ENCODE measurements at regions not wholly inside any gene's neighbourhood (a gene's known extent, or its start where the extent isn't known, plus 50 kb on each side); places are given as distances from the start of the nearest gene placed in this dataset.
A peak's percentile ranks its signal among the peaks of the same experiment; 100 is the strongest.

DNA sequence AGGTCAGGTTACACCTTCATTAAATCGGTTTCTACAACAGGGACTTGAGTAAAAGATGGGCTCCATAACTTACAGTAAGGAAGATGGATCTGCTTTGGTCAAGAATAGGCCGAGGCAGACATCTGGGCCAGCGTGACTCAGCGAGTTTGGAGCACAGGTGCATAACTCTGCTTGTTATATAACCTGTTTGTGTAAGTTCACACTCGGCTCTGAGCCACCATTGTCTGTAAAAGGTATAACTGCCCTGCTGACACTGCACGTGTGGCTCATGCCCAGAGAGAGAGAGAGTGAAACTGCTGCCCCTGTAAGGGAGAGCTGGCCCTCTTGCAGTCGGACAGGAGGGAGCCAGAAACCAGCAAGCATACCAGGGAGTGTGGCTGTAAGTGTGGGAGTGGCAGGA is 737.9 kb upstream of the SLC35B3 start:
- Histone ChIP-seq H3K27ac (ENCODE audit: low read depth, low read length) (no peak overlapping the region), H3K4me3 (ENCODE audit: low read depth, low read length) (no peak overlapping the region), H3K27me3 (ENCODE audit: control insufficient read depth, insufficient read depth, low read length) (no peaks in the 10 kb centered on the region), H3K36me3 (ENCODE audit: control insufficient read depth, insufficient read depth, low read length) (no peaks in the 10 kb centered on the region), H3K9me3 (ENCODE audit: control insufficient read depth, insufficient read depth, low read length) (no peaks in the 10 kb centered on the region), H3K4me1 (ENCODE audit: control insufficient read depth, insufficient read depth, low read length) (no peaks in the 10 kb centered on the region)
- DNase-seq (ENCODE audit: low read depth in 4 of 6, low spot score in 6 of 6) = no peak
- WGBS (ENCODE audit: insufficient coverage) = 90% methylated on average over 7 of the region's 7 CpGs

GRCh38 chr6:9172096-9172495 is 736.8 kb upstream of the SLC35B3 start:
- H3K27ac ChIP-seq (ENCODE audit: low read depth, low read length) = no peak overlapping the region
- H3K9me3 ChIP-seq (ENCODE audit: control insufficient read depth, insufficient read depth, low read length) = no peaks in the 10 kb centered on the region
- no peaks in the 10 kb centered on the region for H3K27me3 ChIP-seq (ENCODE audit: control insufficient read depth, insufficient read depth, low read length)
- H3K36me3 ChIP-seq (ENCODE audit: control insufficient read depth, insufficient read depth, low read length) = no peaks in the 10 kb centered on the region
- H3K4me3 ChIP-seq (ENCODE audit: low read depth, low read length) = no peak overlapping the region
- H3K4me1 ChIP-seq (ENCODE audit: control insufficient read depth, insufficient read depth, low read length) = no peaks in the 10 kb centered on the region
- WGBS (ENCODE audit: insufficient coverage) = 80% methylated on average over 1 of the region's 1 CpG
- no peak for DNase-seq (ENCODE audit: low read depth in 4 of 6, low spot score in 6 of 6)

DNA sequence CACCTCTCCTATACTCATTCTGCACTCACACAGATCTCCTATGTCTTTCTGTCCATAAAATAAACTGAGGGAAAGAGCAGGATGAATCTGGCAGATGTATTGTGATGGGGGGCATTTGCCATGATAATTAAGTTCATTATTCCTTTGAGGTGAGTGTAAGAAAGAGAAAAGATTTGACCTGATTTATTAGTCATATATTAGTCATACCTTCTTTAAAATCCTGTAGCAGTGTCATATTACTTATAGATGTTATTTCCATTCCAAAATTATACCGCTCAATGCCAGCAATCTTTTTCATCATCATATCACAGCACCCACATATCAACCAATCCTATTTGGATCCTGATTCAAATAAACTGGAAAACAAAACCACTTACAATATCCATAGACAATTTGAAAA is 733.3 kb upstream of the SLC35B3 start:
- DNase-seq (ENCODE audit: low read depth in 4 of 6, low spot score in 6 of 6) = no peak
- Histone ChIP-seq H3K4me1 (ENCODE audit: control insufficient read depth, insufficient read depth, low read length) (no peaks in the 10 kb centered on the region), H3K4me3 (ENCODE audit: low read depth, low read length) (no peak overlapping the region), H3K27ac (ENCODE audit: low read depth, low read length) (no peak overlapping the region), H3K9me3 (ENCODE audit: control insufficient read depth, insufficient read depth, low read length) (peaks cover 2% of the 10 kb centered on the region), H3K36me3 (ENCODE audit: control insufficient read depth, insufficient read depth, low read length) (no peaks in the 10 kb centered on the region), H3K27me3 (ENCODE audit: control insufficient read depth, insufficient read depth, low read length) (no peaks in the 10 kb centered on the region)
- no CpG with 5 or more reads among the region's 1 CpG for WGBS (ENCODE audit: insufficient coverage)

- H3K4me1 ChIP-seq (ENCODE audit: control insufficient read depth, insufficient read depth, low read length) = no peaks in the 10 kb centered on the region
- H3K27ac ChIP-seq (ENCODE audit: low read depth, low read length) = no peak overlapping the region
- no peak overlapping the region for H3K4me3 ChIP-seq (ENCODE audit: low read depth, low read length)
- peaks cover 3% of the 10 kb centered on the region for H3K9me3 ChIP-seq (ENCODE audit: control insufficient read depth, insufficient read depth, low read length)
- no peaks in the 10 kb centered on the region for H3K27me3 ChIP-seq (ENCODE audit: control insufficient read depth, insufficient read depth, low read length)
- H3K36me3 ChIP-seq (ENCODE audit: control insufficient read depth, insufficient read depth, low read length) = no peaks in the 10 kb centered on the region
- no peak for DNase-seq (ENCODE audit: low read depth in 4 of 6, low spot score in 6 of 6)
These were observed 726.4 kb upstream of the SLC35B3 start for GRCh38 chr6:9161731-9162130.

GRCh38 chr6:9159051-9159450 is 723.7 kb upstream of the SLC35B3 start:
- Histone ChIP-seq H3K4me3 (ENCODE audit: low read depth, low read length) (no peak overlapping the region), H3K36me3 (ENCODE audit: control insufficient read depth, insufficient read depth, low read length) (no peaks in the 10 kb centered on the region), H3K9me3 (ENCODE audit: control insufficient read depth, insufficient read depth, low read length) (peaks cover 3% of the 10 kb centered on the region), H3K27ac (ENCODE audit: low read depth, low read length) (no peak overlapping the region), H3K27me3 (ENCODE audit: control insufficient read depth, insufficient read depth, low read length) (no peaks in the 10 kb centered on the region), H3K4me1 (ENCODE audit: control insufficient read depth, insufficient read depth, low read length) (no peaks in the 10 kb centered on the region)
- DNase-seq (ENCODE audit: low read depth in 4 of 6, low spot score in 6 of 6) = no peak
- no CpG with 5 or more reads among the region's 3 CpGs for WGBS (ENCODE audit: insufficient coverage)

- Histone ChIP-seq H3K4me1 (ENCODE audit: control insufficient read depth, insufficient read depth, low read length) (no peaks in the 10 kb centered on the region), H3K36me3 (ENCODE audit: control insufficient read depth, insufficient read depth, low read length) (no peaks in the 10 kb centered on the region), H3K4me3 (ENCODE audit: low read depth, low read length) (no peak overlapping the region), H3K9me3 (ENCODE audit: control insufficient read depth, insufficient read depth, low read length) (no peaks in the 10 kb centered on the region), H3K27ac (ENCODE audit: low read depth, low read length) (no peak overlapping the region), H3K27me3 (ENCODE audit: control insufficient read depth, insufficient read depth, low read length) (no peaks in the 10 kb centered on the region)
- WGBS (ENCODE audit: insufficient coverage) = 61% methylated on average over 3 of the region's 3 CpGs
- DNase-seq (ENCODE audit: low read depth in 4 of 6, low spot score in 6 of 6) = no peak
These were observed 720.5 kb upstream of the SLC35B3 start for GRCh38 chr6:9155836-9156235.

DNA sequence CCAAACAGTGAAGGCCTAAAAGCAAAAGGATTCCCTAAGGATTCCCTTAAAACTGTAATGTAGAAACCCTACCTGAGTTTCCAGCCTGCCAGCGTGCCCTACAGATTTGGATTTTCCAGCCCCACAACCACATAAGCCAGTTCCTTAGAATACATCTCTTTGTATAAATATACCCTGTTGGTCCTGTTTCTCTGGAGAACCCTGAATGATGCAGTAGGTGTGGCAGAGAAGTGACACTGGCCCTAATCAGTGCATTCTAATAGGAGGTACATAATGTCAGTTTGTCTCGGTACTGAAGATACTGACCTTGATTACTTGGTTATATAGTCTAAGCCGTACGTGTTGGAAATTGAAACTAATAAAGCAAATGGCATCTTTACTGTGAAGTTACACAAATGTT is 707.8 kb upstream of the SLC35B3 start:
- no peak overlapping the region for H3K27ac ChIP-seq (ENCODE audit: low read depth, low read length)
- peaks cover 3% of the 10 kb centered on the region for H3K4me1 ChIP-seq (ENCODE audit: control insufficient read depth, insufficient read depth, low read length)
- no peaks in the 10 kb centered on the region for H3K9me3 ChIP-seq (ENCODE audit: control insufficient read depth, insufficient read depth, low read length)
- no peaks in the 10 kb centered on the region for H3K27me3 ChIP-seq (ENCODE audit: control insufficient read depth, insufficient read depth, low read length)
- no peak for DNase-seq (ENCODE audit: low read depth in 4 of 6, low spot score in 6 of 6)
- no peaks in the 10 kb centered on the region for H3K36me3 ChIP-seq (ENCODE audit: control insufficient read depth, insufficient read depth, low read length)
- no peak overlapping the region for H3K4me3 ChIP-seq (ENCODE audit: low read depth, low read length)
- WGBS (ENCODE audit: insufficient coverage) = 100% methylated on average over 1 of the region's 4 CpGs

DNA sequence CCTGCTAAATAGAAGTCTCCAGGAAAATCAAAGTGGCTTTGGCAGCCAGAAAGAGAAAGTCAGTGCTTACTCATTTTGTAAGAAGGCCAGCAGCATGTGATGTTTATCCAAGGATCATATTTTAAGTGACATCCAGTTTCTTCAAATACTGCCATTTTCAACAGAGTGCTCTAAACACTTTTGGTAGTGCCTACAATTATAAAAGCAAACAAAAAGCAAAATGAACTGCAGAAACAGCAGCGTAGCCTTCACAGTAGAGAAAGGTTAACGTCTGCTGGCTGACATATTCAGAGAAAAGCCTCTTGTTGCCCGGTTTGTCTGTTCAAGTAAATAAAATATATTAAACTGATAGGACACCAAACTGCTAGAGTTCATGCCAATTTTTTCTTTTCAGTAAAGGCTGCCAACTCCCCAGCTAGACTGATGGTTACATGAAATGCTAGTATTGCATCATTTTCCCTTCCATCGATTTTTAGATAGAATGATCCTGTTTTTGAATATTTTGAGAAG is 705.7 kb upstream of the SLC35B3 start:
- Histone ChIP-seq H3K4me1 (ENCODE audit: control insufficient read depth, insufficient read depth, low read length) (peaks cover 3% of the 10 kb centered on the region), H3K27ac (ENCODE audit: low read depth, low read length) (no peak overlapping the region), H3K36me3 (ENCODE audit: control insufficient read depth, insufficient read depth, low read length) (no peaks in the 10 kb centered on the region), H3K27me3 (ENCODE audit: control insufficient read depth, insufficient read depth, low read length) (no peaks in the 10 kb centered on the region), H3K4me3 (ENCODE audit: low read depth, low read length) (no peak overlapping the region), H3K9me3 (ENCODE audit: control insufficient read depth, insufficient read depth, low read length) (no peaks in the 10 kb centered on the region)
- WGBS (ENCODE audit: insufficient coverage) = no CpG with 5 or more reads among the region's 4 CpGs
- peak in 2 of 6 donors; percentile 43 to 61 for DNase-seq (ENCODE audit: low read depth in 4 of 6, low spot score in 6 of 6)

- Histone ChIP-seq H3K4me1 (ENCODE audit: control insufficient read depth, insufficient read depth, low read length) (peaks cover 3% of the 10 kb centered on the region), H3K27me3 (ENCODE audit: control insufficient read depth, insufficient read depth, low read length) (no peaks in the 10 kb centered on the region), H3K27ac (ENCODE audit: low read depth, low read length) (no peak overlapping the region), H3K4me3 (ENCODE audit: low read depth, low read length) (no peak overlapping the region), H3K36me3 (ENCODE audit: control insufficient read depth, insufficient read depth, low read length) (no peaks in the 10 kb centered on the region), H3K9me3 (ENCODE audit: control insufficient read depth, insufficient read depth, low read length) (no peaks in the 10 kb centered on the region)
- DNase-seq (ENCODE audit: low read depth in 4 of 6, low spot score in 6 of 6) = peak in 2 of 6 donors; percentile 80 to 89
- 32% methylated on average over 7 of the region's 8 CpGs for WGBS (ENCODE audit: insufficient coverage)
These were observed 704.8 kb upstream of the SLC35B3 start for GRCh38 chr6:9140172-9140571.

DNA sequence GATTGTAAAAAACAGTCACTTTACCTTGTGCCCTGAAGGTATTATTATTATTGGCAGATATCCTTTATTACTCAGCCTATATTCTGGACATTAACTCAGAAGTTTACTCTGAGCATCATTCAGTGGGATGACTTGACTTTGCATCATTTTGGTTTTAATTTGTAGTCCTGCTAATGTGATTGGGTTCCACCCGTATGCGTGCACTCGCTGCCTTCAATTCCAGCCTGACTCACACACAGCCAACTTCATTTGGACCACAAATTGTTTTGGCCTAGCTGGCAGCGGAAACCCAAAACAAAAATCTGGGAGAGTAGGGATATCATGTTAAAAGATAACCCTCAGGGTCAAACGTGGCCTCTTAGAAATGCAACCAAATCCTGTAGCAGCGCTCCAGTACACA is 704.4 kb upstream of the SLC35B3 start:
- Histone ChIP-seq H3K36me3 (ENCODE audit: control insufficient read depth, insufficient read depth, low read length) (no peaks in the 10 kb centered on the region), H3K4me3 (ENCODE audit: low read depth, low read length) (no peak overlapping the region), H3K27ac (ENCODE audit: low read depth, low read length) (no peak overlapping the region), H3K4me1 (ENCODE audit: control insufficient read depth, insufficient read depth, low read length) (peaks cover 3% of the 10 kb centered on the region), H3K27me3 (ENCODE audit: control insufficient read depth, insufficient read depth, low read length) (no peaks in the 10 kb centered on the region), H3K9me3 (ENCODE audit: control insufficient read depth, insufficient read depth, low read length) (no peaks in the 10 kb centered on the region)
- 20% methylated on average over 1 of the region's 6 CpGs for WGBS (ENCODE audit: insufficient coverage)
- DNase-seq (ENCODE audit: low read depth in 4 of 6, low spot score in 6 of 6) = no peak

Measured in spinal cord (tissue), 9 donors.